HK-2 (cell line): ENCODE measurements at regions not wholly inside any gene's neighbourhood (a gene's known extent, or its start where the extent isn't known, plus 50 kb on each side); places are given as distances from the start of the nearest gene placed in this dataset.
"Not testable (repeated sequence)": the region's sequence is repeated elsewhere in the genome, so short reads cannot be mapped to it uniquely, and the experiment has no call there.

Experiments
- DNase-seq: peaks from one replicate; pipeline ENCODE4 v3.0.0-alpha.2; 2018; ENCODE audit not compliant: unreplicated experiment

- DNase-seq: no peak
Measured at GRCh38 chr1:163472651-163473248, 151.0 kb downstream of the NUF2 start.

- DNase-seq: no peak
Measured at GRCh38 chr1:163477276-163477830, 155.6 kb downstream of the NUF2 start.

- not testable (repeated sequence) for DNase-seq
Measured at GRCh38 chr1:163498391-163499330, 176.9 kb downstream of the NUF2 start.

- DNase-seq: no peak
Measured at GRCh38 chr1:163504331-163504978, 182.7 kb downstream of the NUF2 start.

- DNase-seq: no peak
Measured at GRCh38 chr1:163509114-163509513, 187.4 kb downstream of the NUF2 start.

- DNase-seq: no peak
Measured at GRCh38 chr1:163512349-163512989, 190.7 kb downstream of the NUF2 start.

GRCh38 chr1:163523375-163524029 is 201.7 kb downstream of the NUF2 start:
- DNase-seq: no peak

- DNase-seq: no peak
Measured at GRCh38 chr1:163528710-163529348, 207.1 kb downstream of the NUF2 start.

GRCh38 chr1:163531345-163531744 is 209.6 kb downstream of the NUF2 start:
- DNase-seq: no peak

GRCh38 chr1:163535401-163535800 is 213.6 kb downstream of the NUF2 start:
- DNase-seq: no peak

- DNase-seq: no peak
Measured at GRCh38 chr1:163535807-163536206, 214.1 kb downstream of the NUF2 start.

GRCh38 chr1:163537809-163538208 is 216.1 kb downstream of the NUF2 start:
- DNase-seq: no peak

- DNase-seq: no peak
Measured at GRCh38 chr1:163538667-163539066, 216.9 kb downstream of the NUF2 start.

GRCh38 chr1:163540727-163541126 is 219.0 kb downstream of the NUF2 start:
- DNase-seq: no peak

- no peak for DNase-seq
Measured at GRCh38 chr1:163544441-163544840, 222.7 kb downstream of the NUF2 start.

- no peak for DNase-seq
Measured at GRCh38 chr1:163558162-163558561, 236.4 kb downstream of the NUF2 start.

GRCh38 chr1:163561580-163562295 is 240.0 kb downstream of the NUF2 start:
- no peak for DNase-seq

GRCh38 chr1:163562355-163562754 is 240.6 kb downstream of the NUF2 start:
- DNase-seq: no peak

GRCh38 chr1:163565166-163565565 is 243.4 kb downstream of the NUF2 start:
- DNase-seq: no peak

GRCh38 chr1:163570071-163570470 is 248.3 kb downstream of the NUF2 start:
- DNase-seq: no peak
